ENCODE measurements at regions not wholly inside any gene's neighbourhood (a gene's known extent, or its start where the extent isn't known, plus 50 kb on each side); places are given as distances from the start of the nearest gene placed in this dataset.

DNA sequence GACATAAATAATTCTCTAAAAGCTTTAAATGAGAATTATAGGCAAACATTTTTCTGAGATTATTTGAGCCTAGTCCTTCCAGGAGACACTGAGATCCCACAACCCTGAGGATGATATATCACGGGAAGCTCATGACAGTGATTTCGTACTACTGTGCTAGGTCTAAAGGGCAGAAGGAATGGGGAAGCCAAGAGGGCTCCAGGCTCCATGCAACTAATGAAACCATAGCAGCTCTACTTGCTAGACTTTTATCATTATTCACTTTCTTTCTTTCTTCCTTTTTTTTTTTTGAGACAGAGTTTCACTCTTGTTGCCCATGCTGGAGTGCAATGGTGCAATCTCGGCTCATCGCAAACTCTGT, 57.3 kb upstream of the SGK1 start:
- POLR2A ChIA-PET, result no interaction called here
- no peak for DNase-seq (ENCODE audit: extremely low spot score)
- TF ChIP-seq, protein P1, sequence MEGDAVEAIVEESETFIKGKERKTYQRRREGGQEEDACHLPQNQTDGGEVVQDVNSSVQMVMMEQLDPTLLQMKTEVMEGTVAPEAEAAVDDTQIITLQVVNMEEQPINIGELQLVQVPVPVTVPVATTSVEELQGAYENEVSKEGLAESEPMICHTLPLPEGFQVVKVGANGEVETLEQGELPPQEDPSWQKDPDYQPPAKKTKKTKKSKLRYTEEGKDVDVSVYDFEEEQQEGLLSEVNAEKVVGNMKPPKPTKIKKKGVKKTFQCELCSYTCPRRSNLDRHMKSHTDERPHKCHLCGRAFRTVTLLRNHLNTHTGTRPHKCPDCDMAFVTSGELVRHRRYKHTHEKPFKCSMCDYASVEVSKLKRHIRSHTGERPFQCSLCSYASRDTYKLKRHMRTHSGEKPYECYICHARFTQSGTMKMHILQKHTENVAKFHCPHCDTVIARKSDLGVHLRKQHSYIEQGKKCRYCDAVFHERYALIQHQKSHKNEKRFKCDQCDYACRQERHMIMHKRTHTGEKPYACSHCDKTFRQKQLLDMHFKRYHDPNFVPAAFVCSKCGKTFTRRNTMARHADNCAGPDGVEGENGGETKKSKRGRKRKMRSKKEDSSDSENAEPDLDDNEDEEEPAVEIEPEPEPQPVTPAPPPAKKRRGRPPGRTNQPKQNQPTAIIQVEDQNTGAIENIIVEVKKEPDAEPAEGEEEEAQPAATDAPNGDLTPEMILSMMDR (IDR thresholded peaks at IDR 0.05; ENCODE audit: control extremely low read depth, extremely low read depth, low read depth, missing control alignments), result no peak
- CTCF ChIA-PET, result interaction anchor here (0.7 to 2.9 kb wide), 3 partner anchors 13 to 265 kb away, joined by 3 to 13 read pairs (median 3); no protein-coding TSS in a partner anchor

DNA sequence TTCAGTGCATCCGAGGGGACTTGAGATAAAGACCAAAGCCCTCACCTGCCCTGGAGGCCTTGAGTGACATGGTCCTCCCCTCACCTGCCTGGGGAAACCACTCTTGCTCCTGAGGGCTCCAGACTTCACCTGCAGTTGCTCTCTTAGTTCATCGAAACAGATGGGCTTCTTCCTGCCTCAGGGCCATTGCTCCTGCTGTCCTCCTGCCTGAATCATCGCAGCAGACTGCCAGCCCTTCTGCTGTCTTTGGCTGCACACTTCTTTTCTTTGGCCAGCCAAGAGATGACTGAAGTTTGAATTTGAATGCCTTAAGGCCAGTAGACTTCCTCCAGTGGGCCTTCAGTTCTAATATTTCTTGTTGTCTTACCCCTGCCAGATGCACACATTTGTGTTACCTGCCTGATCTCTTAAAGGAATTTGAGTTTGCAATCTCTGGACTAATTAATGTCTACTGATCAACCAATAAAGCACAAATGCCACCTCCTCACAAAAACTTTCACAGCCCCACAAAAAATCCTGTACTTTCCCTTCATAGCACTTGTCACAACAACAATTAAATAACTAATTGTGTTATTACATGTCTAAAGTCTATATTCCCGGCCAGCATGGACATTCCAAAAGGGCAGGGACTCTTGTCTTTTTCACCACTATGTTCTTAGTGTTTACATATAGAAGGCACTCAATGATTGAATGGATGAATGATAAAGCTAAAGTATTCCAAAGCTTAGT, 56.7 kb upstream of the SGK1 start:
- CTCF ChIA-PET, result interaction anchor here (0.7 to 2.9 kb wide), 7 partner anchors 12 to 266 kb away, joined by 3 to 13 read pairs (median 3); no protein-coding TSS in a partner anchor
- TF ChIP-seq, protein P1 (IDR thresholded peaks at IDR 0.05; ENCODE audit: control extremely low read depth, extremely low read depth, low read depth, missing control alignments), result no peak
- POLR2A ChIA-PET, result no interaction called here
- no peak for DNase-seq (ENCODE audit: extremely low spot score)

DNA sequence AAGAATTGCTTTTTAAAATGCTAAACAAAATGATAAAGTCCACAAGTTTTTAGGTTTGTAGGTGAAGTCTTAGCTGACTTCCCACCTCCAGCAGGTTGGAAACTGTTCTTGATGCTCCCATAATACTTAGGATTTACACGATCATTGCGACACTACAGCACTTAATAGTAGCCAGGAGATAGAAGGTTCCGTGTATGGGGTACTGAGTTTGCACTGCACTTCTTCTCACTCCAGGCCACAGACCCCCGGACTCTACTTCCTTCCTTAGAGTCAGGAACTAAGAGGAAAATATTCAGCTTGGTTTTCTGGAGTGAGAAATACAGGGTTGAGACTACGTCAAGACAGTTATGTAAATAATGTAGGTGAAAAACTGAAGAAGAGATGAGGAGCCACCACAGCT, 56.1 kb upstream of the SGK1 start:
- no peak for DNase-seq (ENCODE audit: extremely low spot score)
- ChIA-PET CTCF (interaction anchor here (0.9 to 2.9 kb wide), 10 partner anchors 8 to 267 kb away, joined by 3 to 13 read pairs (median 4); no protein-coding TSS in a partner anchor), POLR2A (no interaction called here)
- TF ChIP-seq, protein P1 (IDR thresholded peaks at IDR 0.05; ENCODE audit: control extremely low read depth, extremely low read depth, low read depth, missing control alignments), result no peak

DNA sequence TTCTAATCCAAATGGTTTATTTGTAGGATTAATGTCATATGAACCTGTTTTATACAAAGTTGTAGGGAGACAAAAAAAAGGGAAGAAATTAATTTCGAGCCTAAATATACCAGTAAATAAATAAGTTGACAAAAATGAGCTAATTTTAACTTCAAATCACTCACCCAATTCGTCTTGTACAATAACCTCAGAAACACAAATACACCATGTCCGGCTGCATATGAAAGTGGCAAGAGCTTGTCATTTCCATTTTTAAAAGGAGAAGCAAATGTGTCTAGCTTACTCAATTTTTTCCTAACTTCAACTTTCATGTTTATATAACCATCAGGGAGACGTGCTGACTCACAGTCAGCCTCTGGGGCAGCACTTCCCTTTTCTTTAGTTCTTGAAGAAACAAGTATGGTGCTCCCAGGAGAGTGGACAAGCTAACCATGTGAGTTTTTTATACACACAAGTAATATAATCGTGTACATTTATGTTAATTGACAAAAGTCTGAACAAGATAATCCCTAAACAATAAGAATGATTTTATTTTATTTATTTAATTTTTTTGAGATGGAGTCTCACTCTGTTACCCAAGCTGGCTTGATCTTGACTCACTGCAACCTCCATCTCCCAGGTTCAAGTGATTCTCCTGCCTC, 55.5 kb upstream of the SGK1 start:
- DNase-seq (ENCODE audit: extremely low spot score), result peak; percentile 65
- ChIA-PET POLR2A (no interaction called here), CTCF (interaction anchor here (0.8 to 2.9 kb wide), 11 partner anchors 9 to 268 kb away, joined by 3 to 13 read pairs (median 6); no protein-coding TSS in a partner anchor)
- TF ChIP-seq, protein P1 (IDR thresholded peaks at IDR 0.05; ENCODE audit: control extremely low read depth, extremely low read depth, low read depth, missing control alignments), result no peak

DNA sequence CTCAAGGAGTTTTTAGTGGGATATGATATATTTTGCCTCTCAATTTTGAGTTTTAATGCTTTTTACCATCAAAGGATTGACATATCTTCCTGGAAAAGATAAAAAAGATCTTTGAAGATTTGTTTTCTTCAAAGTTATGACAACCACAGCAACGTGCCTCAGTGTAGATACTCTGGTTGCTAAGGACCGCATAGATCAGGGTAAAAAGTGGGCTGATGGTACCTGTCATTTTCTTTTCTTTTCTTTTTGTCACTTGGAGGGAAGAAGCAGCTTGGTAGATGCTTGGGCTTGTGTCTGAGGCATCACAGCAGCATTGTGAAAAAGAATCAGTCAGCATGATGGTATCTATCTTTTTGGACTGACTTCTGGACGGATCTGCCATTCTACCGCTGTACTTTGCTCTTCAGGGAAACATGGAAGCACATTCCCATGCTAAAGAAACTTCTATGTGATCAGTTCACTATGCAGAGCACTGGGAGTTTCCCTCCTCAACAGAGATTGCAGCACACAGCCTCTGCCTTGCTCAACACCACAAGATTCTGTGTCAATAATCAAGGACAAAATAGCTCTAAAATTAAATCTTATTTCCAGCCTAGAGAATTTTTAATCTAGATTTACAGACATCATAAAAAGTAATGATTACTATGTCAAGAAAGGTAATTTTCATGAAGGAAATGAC, 54.8 kb upstream of the SGK1 start:
- DNase-seq (ENCODE audit: extremely low spot score), result no peak
- TF ChIP-seq, protein P1 (IDR thresholded peaks at IDR 0.05; ENCODE audit: control extremely low read depth, extremely low read depth, low read depth, missing control alignments), result no peak
- ChIA-PET CTCF (interaction anchor here (0.8 to 2.6 kb wide), 8 partner anchors 8 to 268 kb away, joined by 3 to 10 read pairs (median 6); no protein-coding TSS in a partner anchor), POLR2A (no interaction called here)

DNA sequence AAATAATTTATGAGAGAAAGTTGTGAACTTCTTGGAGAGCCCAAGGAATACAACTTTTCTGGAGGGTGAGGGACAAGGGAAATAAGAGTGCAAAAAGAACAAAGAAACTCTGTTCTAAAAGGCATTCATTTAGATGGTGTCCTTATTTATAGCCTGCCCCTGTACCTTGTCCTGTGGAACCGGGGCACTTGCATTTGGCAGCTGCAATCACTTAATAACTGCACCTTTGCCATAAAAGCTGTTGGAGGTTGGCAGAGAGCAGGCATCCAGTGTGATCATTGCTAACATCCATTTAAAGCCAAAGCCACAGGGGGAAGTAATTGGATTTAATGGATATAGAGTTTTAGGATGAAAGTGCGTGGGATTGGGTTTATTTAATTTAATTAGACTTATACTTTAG, 50.8 kb upstream of the SGK1 start:
- DNase-seq (ENCODE audit: extremely low spot score), result no peak
- POLR2A ChIA-PET, result no interaction called here
- TF ChIP-seq, protein P1 (IDR thresholded peaks at IDR 0.05; ENCODE audit: control extremely low read depth, extremely low read depth, low read depth, missing control alignments), result no peak
- CTCF ChIA-PET, result interaction anchor here (1.1 to 1.3 kb wide), 3 partner anchors 16 to 52 kb away, joined by 3 read pairs; no protein-coding TSS in a partner anchor
